ENCODE measurements at regions not wholly inside any gene's neighbourhood (a gene's known extent, or its start where the extent isn't known, plus 50 kb on each side); places are given as distances from the start of the nearest gene placed in this dataset.

GRCh38 chr11:103530257-103530656, 421.0 kb downstream of the DYNC2H1 start:
- TF ChIP-seq CSRNP3 (CRISPR knock-in tag; IDR thresholded peaks at IDR 0.05) (no peak), ZC3H10 (CRISPR knock-in tag; IDR thresholded peaks at IDR 0.05) (no peak), ZNF8 (CRISPR knock-in tag; IDR thresholded peaks at IDR 0.05) (no peak), TOX (CRISPR knock-in tag; IDR thresholded peaks at IDR 0.05; ENCODE audit: borderline replicate concordance) (no peak), ESRRG (CRISPR knock-in tag; IDR thresholded peaks at IDR 0.05) (no peak), TCF4 (CRISPR knock-in tag; IDR thresholded peaks at IDR 0.05; ENCODE audit: borderline replicate concordance) (no peak), ARNTL (CRISPR knock-in tag; IDR thresholded peaks at IDR 0.05; ENCODE audit: borderline replicate concordance, low read depth) (no peak)
- TF ChIP-seq, protein P1, sequence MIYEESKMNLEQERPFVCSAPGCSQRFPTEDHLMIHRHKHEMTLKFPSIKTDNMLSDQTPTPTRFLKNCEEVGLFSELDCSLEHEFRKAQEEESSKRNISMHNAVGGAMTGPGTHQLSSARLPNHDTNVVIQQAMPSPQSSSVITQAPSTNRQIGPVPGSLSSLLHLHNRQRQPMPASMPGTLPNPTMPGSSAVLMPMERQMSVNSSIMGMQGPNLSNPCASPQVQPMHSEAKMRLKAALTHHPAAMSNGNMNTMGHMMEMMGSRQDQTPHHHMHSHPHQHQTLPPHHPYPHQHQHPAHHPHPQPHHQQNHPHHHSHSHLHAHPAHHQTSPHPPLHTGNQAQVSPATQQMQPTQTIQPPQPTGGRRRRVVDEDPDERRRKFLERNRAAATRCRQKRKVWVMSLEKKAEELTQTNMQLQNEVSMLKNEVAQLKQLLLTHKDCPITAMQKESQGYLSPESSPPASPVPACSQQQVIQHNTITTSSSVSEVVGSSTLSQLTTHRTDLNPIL (CRISPR knock-in tag; IDR thresholded peaks at IDR 0.05; ENCODE audit: low read depth): no peak
